ENCODE measurements at regions not wholly inside any gene's neighbourhood (a gene's known extent, or its start where the extent isn't known, plus 50 kb on each side); places are given as distances from the start of the nearest gene placed in this dataset.
"Not testable (repeated sequence)": the region's sequence is repeated elsewhere in the genome, so short reads cannot be mapped to it uniquely, and the experiment has no call there.

GRCh38 chr1:177869011-177869410 is 100.8 kb downstream of the SEC16B start:
- H3K27ac ChIP-seq (ENCODE audit: low read length); H3K4me3 ChIP-seq (ENCODE audit: low read length); DNase-seq (ENCODE audit: low read depth, low spot score): not testable (repeated sequence)

GRCh38 chr1:177865807-177866206 is 104.1 kb downstream of the SEC16B start:
- H3K4me1 ChIP-seq (ENCODE audit: control insufficient read depth, insufficient read depth, low read length) = no peaks in the 10 kb centered on the region
- H3K27me3 ChIP-seq (ENCODE audit: control insufficient read depth, insufficient read depth, low read length) = no peaks in the 10 kb centered on the region
- H3K4me3 ChIP-seq (ENCODE audit: low read length) = no peak overlapping the region
- DNase-seq (ENCODE audit: low read depth, low spot score) = no peak
- no peaks in the 10 kb centered on the region for H3K9me3 ChIP-seq (ENCODE audit: control insufficient read depth, insufficient read depth, low read length)
- WGBS (ENCODE audit: insufficient coverage, insufficient read length) = no CpG with 5 or more reads among the region's 3 CpGs
- H3K27ac ChIP-seq (ENCODE audit: low read length) = no peak overlapping the region
- H3K36me3 ChIP-seq (ENCODE audit: control insufficient read depth, insufficient read depth, low read length) = no peaks in the 10 kb centered on the region

More at GRCh38 chr1:177869011-177869410, 100.8 kb downstream of the SEC16B start:
- not testable (repeated sequence) for H3K36me3 ChIP-seq (ENCODE audit: control insufficient read depth, insufficient read depth, low read length); H3K9me3 ChIP-seq (ENCODE audit: control insufficient read depth, insufficient read depth, low read length); H3K4me1 ChIP-seq (ENCODE audit: control insufficient read depth, insufficient read depth, low read length); H3K27me3 ChIP-seq (ENCODE audit: control insufficient read depth, insufficient read depth, low read length)

- no peaks in the 10 kb centered on the region for H3K27me3 ChIP-seq (ENCODE audit: control insufficient read depth, insufficient read depth, low read length)
- H3K4me1 ChIP-seq (ENCODE audit: control insufficient read depth, insufficient read depth, low read length) = no peaks in the 10 kb centered on the region
- no peak for DNase-seq (ENCODE audit: low read depth, low spot score)
- no peak overlapping the region for H3K27ac ChIP-seq (ENCODE audit: low read length)
- WGBS (ENCODE audit: insufficient coverage, insufficient read length) = no CpG with 5 or more reads among the region's 2 CpGs
- H3K4me3 ChIP-seq (ENCODE audit: low read length) = no peak overlapping the region
- no peaks in the 10 kb centered on the region for H3K9me3 ChIP-seq (ENCODE audit: control insufficient read depth, insufficient read depth, low read length)
- no peaks in the 10 kb centered on the region for H3K36me3 ChIP-seq (ENCODE audit: control insufficient read depth, insufficient read depth, low read length)
Observed at GRCh38 chr1:177864538-177865305, 105.1 kb downstream of the SEC16B start.

GRCh38 chr1:177863796-177864195 is 106.1 kb downstream of the SEC16B start:
- no peaks in the 10 kb centered on the region for H3K36me3 ChIP-seq (ENCODE audit: control insufficient read depth, insufficient read depth, low read length)
- no peak for DNase-seq (ENCODE audit: low read depth, low spot score)
- no CpG with 5 or more reads among the region's 4 CpGs for WGBS (ENCODE audit: insufficient coverage, insufficient read length)

GRCh38 chr1:177862916-177863315 is 106.9 kb downstream of the SEC16B start:
- Histone ChIP-seq H3K36me3 (ENCODE audit: control insufficient read depth, insufficient read depth, low read length) (no peaks in the 10 kb centered on the region), H3K27ac (ENCODE audit: low read length) (no peak overlapping the region), H3K4me3 (ENCODE audit: low read length) (no peak overlapping the region), H3K9me3 (ENCODE audit: control insufficient read depth, insufficient read depth, low read length) (no peaks in the 10 kb centered on the region), H3K27me3 (ENCODE audit: control insufficient read depth, insufficient read depth, low read length) (no peaks in the 10 kb centered on the region), H3K4me1 (ENCODE audit: control insufficient read depth, insufficient read depth, low read length) (no peaks in the 10 kb centered on the region)
- no peak for DNase-seq (ENCODE audit: low read depth, low spot score)
- WGBS (ENCODE audit: insufficient coverage, insufficient read length) = no CpG with 5 or more reads among the region's 2 CpGs

More at GRCh38 chr1:177863796-177864195, 106.1 kb downstream of the SEC16B start:
- H3K4me3 ChIP-seq (ENCODE audit: low read length) = no peak overlapping the region
- H3K4me1 ChIP-seq (ENCODE audit: control insufficient read depth, insufficient read depth, low read length) = no peaks in the 10 kb centered on the region
- no peaks in the 10 kb centered on the region for H3K9me3 ChIP-seq (ENCODE audit: control insufficient read depth, insufficient read depth, low read length)
- no peak overlapping the region for H3K27ac ChIP-seq (ENCODE audit: low read length)
- H3K27me3 ChIP-seq (ENCODE audit: control insufficient read depth, insufficient read depth, low read length) = no peaks in the 10 kb centered on the region

- H3K9me3 ChIP-seq (ENCODE audit: control insufficient read depth, insufficient read depth, low read length) = no peaks in the 10 kb centered on the region
- no peaks in the 10 kb centered on the region for H3K27me3 ChIP-seq (ENCODE audit: control insufficient read depth, insufficient read depth, low read length)
- no peak overlapping the region for H3K4me3 ChIP-seq (ENCODE audit: low read length)
- H3K4me1 ChIP-seq (ENCODE audit: control insufficient read depth, insufficient read depth, low read length) = no peaks in the 10 kb centered on the region
- no CpG with 5 or more reads among the region's 2 CpGs for WGBS (ENCODE audit: insufficient coverage, insufficient read length)
- no peaks in the 10 kb centered on the region for H3K36me3 ChIP-seq (ENCODE audit: control insufficient read depth, insufficient read depth, low read length)
- DNase-seq (ENCODE audit: low read depth, low spot score) = no peak
- H3K27ac ChIP-seq (ENCODE audit: low read length) = no peak overlapping the region
Observed at GRCh38 chr1:177859572-177859971, 110.3 kb downstream of the SEC16B start.

- no peaks in the 10 kb centered on the region for H3K9me3 ChIP-seq (ENCODE audit: control insufficient read depth, insufficient read depth, low read length)
- no peak overlapping the region for H3K27ac ChIP-seq (ENCODE audit: low read length)
- no peaks in the 10 kb centered on the region for H3K4me1 ChIP-seq (ENCODE audit: control insufficient read depth, insufficient read depth, low read length)
- H3K27me3 ChIP-seq (ENCODE audit: control insufficient read depth, insufficient read depth, low read length) = no peaks in the 10 kb centered on the region
- no peak overlapping the region for H3K4me3 ChIP-seq (ENCODE audit: low read length)
- DNase-seq (ENCODE audit: low read depth, low spot score) = no peak
- WGBS (ENCODE audit: insufficient coverage, insufficient read length) = no CpG with 5 or more reads among the region's 10 CpGs
- H3K36me3 ChIP-seq (ENCODE audit: control insufficient read depth, insufficient read depth, low read length) = no peaks in the 10 kb centered on the region
Observed at GRCh38 chr1:177858332-177858821, 111.5 kb downstream of the SEC16B start.

GRCh38 chr1:177857285-177857684 is 112.6 kb downstream of the SEC16B start:
- Histone ChIP-seq H3K27ac (ENCODE audit: low read length) (no peak overlapping the region), H3K9me3 (ENCODE audit: control insufficient read depth, insufficient read depth, low read length) (no peaks in the 10 kb centered on the region), H3K4me3 (ENCODE audit: low read length) (no peak overlapping the region), H3K4me1 (ENCODE audit: control insufficient read depth, insufficient read depth, low read length) (no peaks in the 10 kb centered on the region), H3K27me3 (ENCODE audit: control insufficient read depth, insufficient read depth, low read length) (no peaks in the 10 kb centered on the region), H3K36me3 (ENCODE audit: control insufficient read depth, insufficient read depth, low read length) (no peaks in the 10 kb centered on the region)
- DNase-seq (ENCODE audit: low read depth, low spot score) = no peak
- WGBS (ENCODE audit: insufficient coverage, insufficient read length) = no CpG with 5 or more reads among the region's 5 CpGs

GRCh38 chr1:177854951-177855350 is 114.9 kb downstream of the SEC16B start:
- DNase-seq (ENCODE audit: low read depth, low spot score) = no peak
- H3K4me1 ChIP-seq (ENCODE audit: control insufficient read depth, insufficient read depth, low read length) = no peaks in the 10 kb centered on the region
- no peak overlapping the region for H3K4me3 ChIP-seq (ENCODE audit: low read length)
- H3K27me3 ChIP-seq (ENCODE audit: control insufficient read depth, insufficient read depth, low read length) = no peaks in the 10 kb centered on the region
- no peaks in the 10 kb centered on the region for H3K36me3 ChIP-seq (ENCODE audit: control insufficient read depth, insufficient read depth, low read length)
- no peaks in the 10 kb centered on the region for H3K9me3 ChIP-seq (ENCODE audit: control insufficient read depth, insufficient read depth, low read length)
- H3K27ac ChIP-seq (ENCODE audit: low read length) = no peak overlapping the region

GRCh38 chr1:177849579-177850290 is 120.1 kb downstream of the SEC16B start:
- H3K9me3 ChIP-seq (ENCODE audit: control insufficient read depth, insufficient read depth, low read length) = no peaks in the 10 kb centered on the region
- no peaks in the 10 kb centered on the region for H3K4me1 ChIP-seq (ENCODE audit: control insufficient read depth, insufficient read depth, low read length)
- no peak overlapping the region for H3K4me3 ChIP-seq (ENCODE audit: low read length)
- H3K36me3 ChIP-seq (ENCODE audit: control insufficient read depth, insufficient read depth, low read length) = no peaks in the 10 kb centered on the region
- no peak overlapping the region for H3K27ac ChIP-seq (ENCODE audit: low read length)
- WGBS (ENCODE audit: insufficient coverage, insufficient read length) = no CpG with 5 or more reads among the region's 3 CpGs
- no peak for DNase-seq (ENCODE audit: low read depth, low spot score)
- H3K27me3 ChIP-seq (ENCODE audit: control insufficient read depth, insufficient read depth, low read length) = no peaks in the 10 kb centered on the region

GRCh38 chr1:177849130-177849529 is 120.7 kb downstream of the SEC16B start:
- Histone ChIP-seq H3K9me3 (ENCODE audit: control insufficient read depth, insufficient read depth, low read length) (no peaks in the 10 kb centered on the region), H3K4me1 (ENCODE audit: control insufficient read depth, insufficient read depth, low read length) (no peaks in the 10 kb centered on the region), H3K27me3 (ENCODE audit: control insufficient read depth, insufficient read depth, low read length) (no peaks in the 10 kb centered on the region), H3K36me3 (ENCODE audit: control insufficient read depth, insufficient read depth, low read length) (no peaks in the 10 kb centered on the region), H3K4me3 (ENCODE audit: low read length) (no peak overlapping the region), H3K27ac (ENCODE audit: low read length) (no peak overlapping the region)
- DNase-seq (ENCODE audit: low read depth, low spot score) = no peak
